ENCODE measurements at regions not wholly inside any gene's neighbourhood (a gene's known extent, or its start where the extent isn't known, plus 50 kb on each side); places are given as distances from the start of the nearest gene placed in this dataset.

DNA sequence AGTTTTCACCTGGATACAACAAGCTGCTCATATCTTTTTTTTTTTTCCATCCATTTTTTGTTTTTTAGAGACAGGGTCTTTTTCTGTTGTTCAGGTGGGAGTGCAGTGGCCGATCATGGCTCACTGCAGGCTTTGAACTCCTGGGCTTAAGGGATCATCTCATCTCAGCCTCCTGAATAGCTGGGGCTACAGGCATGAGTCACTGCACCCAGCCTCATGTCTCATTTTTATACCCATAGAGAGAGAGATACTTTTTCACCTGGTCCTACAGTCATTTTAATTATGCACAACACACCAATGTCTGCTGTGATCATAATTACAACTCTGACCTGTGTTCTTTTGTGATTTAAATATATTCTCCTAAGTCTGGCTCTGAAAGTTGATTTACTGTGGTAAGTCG, 84.4 kb downstream of the KIF4B start:
- H3K4me3 ChIP-seq (ENCODE audit: insufficient read depth, low read depth, low read length): no peak overlapping the region
- no peaks in the 10 kb centered on the region for H3K36me3 ChIP-seq (ENCODE audit: control insufficient read depth, insufficient read depth, low read length)
- WGBS, 2 experiments (ENCODE audit: extremely low coverage in 2 of 2, insufficient read length in 1 of 2): 20% methylated on average over 1 of the region's 2 CpGs; no CpG with 5 or more reads in 1 of the 2 experiments
- H2BK20ac ChIP-seq (ENCODE audit: low read depth, low read length): no peak overlapping the region
- ATAC-seq (ENCODE audit: low read depth): no peak
- no peak overlapping the region for H2AFZ ChIP-seq (replicated peaks; ENCODE audit: low read length, poor library complexity)
- H4K8ac ChIP-seq (ENCODE audit: low read depth in 2 of 2, low read length in 2 of 2): no peak overlapping the region
- BruUV-seq (replicated peaks): no TSS peak
- no peak overlapping the region for H2BK15ac ChIP-seq (ENCODE audit: low read depth, low read length)
- H3K18ac ChIP-seq (ENCODE audit: low read depth, low read length): no peak overlapping the region
- no peak overlapping the region for H2BK120ac ChIP-seq (ENCODE audit: low read depth, low read length)
- POLR2A ChIA-PET (ENCODE audit: unreplicated experiment): no interaction called here
- H3K56ac ChIP-seq (ENCODE audit: extremely low read depth, insufficient read depth, low read length): no peak overlapping the region
- H3K14ac ChIP-seq (replicated peaks; ENCODE audit: low read depth, low read length): no peak overlapping the region
- DNase-seq: no peak
- no peak overlapping the region for H3K23ac ChIP-seq (ENCODE audit: low read depth, low read length)
- dilution Hi-C loops (cut with HindIII; ENCODE audit: low sequenced_read_pairs, unreplicated experiment) (no loop called here), in situ Hi-C loops (cut with MboI; ENCODE audit: low sequenced_read_pairs) (no loop called here), intact Hi-C loops (cut with micrococcal nuclease) (no loop called here)
- no peak overlapping the region for H4K5ac ChIP-seq (ENCODE audit: low read depth, low read length)
- no peaks in the 10 kb centered on the region for H4K20me1 ChIP-seq (ENCODE audit: insufficient read depth, low read length)
- H3K4me2 ChIP-seq (ENCODE audit: low read depth, low read length): no peak overlapping the region
- no peaks in the 10 kb centered on the region; the same call in 1 of the 2 replicates for H3K9me3 ChIP-seq (ENCODE audit: control insufficient read depth, insufficient read depth, low read length)
- no peak overlapping the region for H2BK5ac ChIP-seq (ENCODE audit: low read depth, low read length, poor library complexity, severe bottlenecking)
- H2AK5ac ChIP-seq (ENCODE audit: low read depth, low read length): no peak overlapping the region
- no peaks in the 10 kb centered on the region for H3K9me1 ChIP-seq (ENCODE audit: insufficient read depth, low read length)
- H3K4me1 ChIP-seq (ENCODE audit: control insufficient read depth, insufficient read depth, low read length): no peaks in the 10 kb centered on the region
- H2AK9ac ChIP-seq (replicated peaks; ENCODE audit: low read depth, low read length, poor library complexity): no peak overlapping the region
- no peaks in the 10 kb centered on the region for H3K79me1 ChIP-seq (ENCODE audit: low read depth in 1 of 2, low read length in 2 of 2)
- no peak overlapping the region for H3K4ac ChIP-seq (ENCODE audit: low read depth, low read length)
- H4K91ac ChIP-seq (ENCODE audit: insufficient read depth, low read depth, low read length): no peak overlapping the region
- no peaks in the 10 kb centered on the region for H3K27me3 ChIP-seq (ENCODE audit: control insufficient read depth, insufficient read depth, low read length)
- TF ChIP-seq CEBPB (IDR thresholded peaks at IDR 0.05; ENCODE audit: low read depth, low read length) (no peak), ELK1 (IDR thresholded peaks at IDR 0.05; ENCODE audit: borderline replicate concordance, low read depth, low read length) (no peak), RCOR1 (IDR thresholded peaks at IDR 0.05; ENCODE audit: insufficient replicate concordance, low read length) (no peak), MAZ (IDR thresholded peaks at IDR 0.05; ENCODE audit: borderline replicate concordance, low read depth, low read length) (no peak), RFX5 (IDR thresholded peaks at IDR 0.05; ENCODE audit: low read depth, low read length) (no peak), CTCF (conservative IDR thresholded peaks at IDR 0.05; ENCODE audit: low read depth, low read length) (no peak), SMC3 (IDR thresholded peaks at IDR 0.05; ENCODE audit: low read depth, low read length) (no peak), MXI1 (IDR thresholded peaks at IDR 0.05; ENCODE audit: borderline replicate concordance, low read depth, low read length) (no peak), RAD21 (IDR thresholded peaks at IDR 0.05; ENCODE audit: low read length) (no peak), MAFK (IDR thresholded peaks at IDR 0.05; ENCODE audit: low read depth, low read length) (no peak)
- CTCF ChIA-PET: no interaction called here
- H3K9ac ChIP-seq (ENCODE audit: low read depth, low read length): no peak overlapping the region
- no peak overlapping the region for H3K27ac ChIP-seq (ENCODE audit: insufficient read depth, low read length)
